ENCODE measurements at regions not wholly inside any gene's neighbourhood (a gene's known extent, or its start where the extent isn't known, plus 50 kb on each side); places are given as distances from the start of the nearest gene placed in this dataset.

DNA sequence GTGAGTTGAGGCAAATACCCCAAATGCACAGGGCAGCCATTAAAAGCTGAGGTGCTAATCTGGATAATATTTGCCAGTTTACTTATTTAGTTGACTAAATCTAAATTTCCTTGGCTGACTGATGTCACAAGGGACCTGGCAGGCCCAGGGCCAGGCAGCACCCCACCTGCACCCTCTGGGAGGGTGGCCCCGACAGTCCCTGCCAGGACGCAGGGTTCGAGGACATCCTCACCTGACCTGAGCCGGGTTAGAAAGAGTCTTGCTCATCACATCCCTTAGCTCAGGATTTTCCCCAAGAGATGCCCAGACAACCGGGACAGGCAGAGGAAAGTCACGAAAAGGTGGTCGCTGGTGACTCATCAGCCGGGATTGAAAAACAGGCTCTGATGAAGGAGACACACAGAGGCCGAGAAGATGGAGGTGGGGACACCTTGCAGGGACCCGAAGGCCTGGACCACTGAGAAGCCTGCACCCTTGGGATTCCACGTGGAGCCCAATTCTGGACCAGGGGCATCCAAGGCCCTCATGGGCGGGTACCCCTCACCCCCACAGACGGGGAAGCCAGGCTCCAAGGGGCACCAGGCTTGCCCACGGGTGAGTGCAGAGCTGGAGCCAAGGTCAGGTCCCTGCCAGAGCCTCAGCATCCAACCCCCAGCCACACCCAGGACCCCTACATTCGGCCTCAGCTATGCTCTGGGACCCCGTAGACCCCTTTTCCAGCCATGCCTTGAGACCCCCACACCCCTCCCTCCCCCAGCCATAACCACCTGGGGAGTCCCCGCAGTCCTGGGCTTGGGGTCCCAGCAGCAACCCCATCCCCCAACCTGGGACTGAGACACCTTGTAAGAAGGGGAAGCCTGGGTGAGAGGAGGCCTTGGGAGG is 103.2 kb downstream of the SOX1 start:
- no peak for DNase-seq (ENCODE audit: low read depth)
- no peak overlapping the region for H3K4me3 ChIP-seq (ENCODE audit: low read depth, low read length)
- TF ChIP-seq POLR2A (IDR thresholded peaks at IDR 0.05; ENCODE audit: extremely low read depth, insufficient read length), result no peak
- TF ChIP-seq, protein P1, sequence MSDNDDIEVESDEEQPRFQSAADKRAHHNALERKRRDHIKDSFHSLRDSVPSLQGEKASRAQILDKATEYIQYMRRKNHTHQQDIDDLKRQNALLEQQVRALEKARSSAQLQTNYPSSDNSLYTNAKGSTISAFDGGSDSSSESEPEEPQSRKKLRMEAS (IDR thresholded peaks at IDR 0.05; ENCODE audit: low read depth, low read length), result no peak
- TF ChIP-seq MYC (IDR thresholded peaks at IDR 0.05; ENCODE audit: low read depth, low read length), result no peak
- TF ChIP-seq, protein P2, sequence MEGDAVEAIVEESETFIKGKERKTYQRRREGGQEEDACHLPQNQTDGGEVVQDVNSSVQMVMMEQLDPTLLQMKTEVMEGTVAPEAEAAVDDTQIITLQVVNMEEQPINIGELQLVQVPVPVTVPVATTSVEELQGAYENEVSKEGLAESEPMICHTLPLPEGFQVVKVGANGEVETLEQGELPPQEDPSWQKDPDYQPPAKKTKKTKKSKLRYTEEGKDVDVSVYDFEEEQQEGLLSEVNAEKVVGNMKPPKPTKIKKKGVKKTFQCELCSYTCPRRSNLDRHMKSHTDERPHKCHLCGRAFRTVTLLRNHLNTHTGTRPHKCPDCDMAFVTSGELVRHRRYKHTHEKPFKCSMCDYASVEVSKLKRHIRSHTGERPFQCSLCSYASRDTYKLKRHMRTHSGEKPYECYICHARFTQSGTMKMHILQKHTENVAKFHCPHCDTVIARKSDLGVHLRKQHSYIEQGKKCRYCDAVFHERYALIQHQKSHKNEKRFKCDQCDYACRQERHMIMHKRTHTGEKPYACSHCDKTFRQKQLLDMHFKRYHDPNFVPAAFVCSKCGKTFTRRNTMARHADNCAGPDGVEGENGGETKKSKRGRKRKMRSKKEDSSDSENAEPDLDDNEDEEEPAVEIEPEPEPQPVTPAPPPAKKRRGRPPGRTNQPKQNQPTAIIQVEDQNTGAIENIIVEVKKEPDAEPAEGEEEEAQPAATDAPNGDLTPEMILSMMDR (IDR thresholded peaks at IDR 0.05; ENCODE audit: low read depth, low read length), result no peak

DNA sequence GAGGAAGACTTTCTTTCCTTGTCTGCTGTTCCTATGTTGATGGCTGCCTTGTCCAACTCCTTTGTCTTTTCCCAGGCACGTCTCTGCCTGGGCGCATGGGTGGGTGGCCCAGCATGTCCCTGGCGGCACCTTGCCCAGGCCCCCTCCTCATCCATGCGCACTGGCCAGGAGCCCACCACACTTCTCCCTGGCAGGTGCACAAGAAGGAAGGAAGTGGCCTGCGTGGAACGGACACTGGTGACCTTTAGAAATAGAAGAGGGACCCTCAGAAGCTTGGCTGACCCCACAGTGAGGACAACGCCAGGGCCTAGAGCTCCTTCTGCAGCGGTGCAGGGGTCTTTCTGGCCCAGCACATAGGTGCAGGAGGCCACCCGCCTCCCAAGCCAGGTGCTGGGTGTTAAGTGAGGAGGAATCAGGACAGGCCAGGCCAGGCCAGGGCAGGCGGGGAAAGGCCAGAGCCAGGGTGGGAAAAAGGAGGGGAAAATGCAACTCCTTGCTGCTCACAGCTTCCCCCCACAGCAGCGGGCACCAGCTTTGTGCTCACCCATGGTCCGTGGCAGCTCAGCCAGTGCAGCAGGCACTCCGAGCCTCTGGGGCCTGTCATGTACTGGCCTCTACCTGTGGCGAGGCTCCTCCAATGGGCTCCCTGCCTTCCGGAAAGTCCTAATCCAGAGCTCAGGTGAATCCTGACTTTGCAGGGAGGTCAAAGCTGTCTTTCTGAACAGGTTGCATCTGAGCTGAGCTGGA is 104.0 kb downstream of the SOX1 start:
- DNase-seq (ENCODE audit: low read depth), result no peak
- TF ChIP-seq, protein P2 (IDR thresholded peaks at IDR 0.05; ENCODE audit: low read depth, low read length), result no peak
- no peak for TF ChIP-seq MYC (IDR thresholded peaks at IDR 0.05; ENCODE audit: low read depth, low read length)
- TF ChIP-seq POLR2A (IDR thresholded peaks at IDR 0.05; ENCODE audit: extremely low read depth, insufficient read length), result no peak
- TF ChIP-seq, protein P1 (IDR thresholded peaks at IDR 0.05; ENCODE audit: low read depth, low read length), result no peak
- H3K4me3 ChIP-seq (ENCODE audit: low read depth, low read length), result no peak overlapping the region

DNA sequence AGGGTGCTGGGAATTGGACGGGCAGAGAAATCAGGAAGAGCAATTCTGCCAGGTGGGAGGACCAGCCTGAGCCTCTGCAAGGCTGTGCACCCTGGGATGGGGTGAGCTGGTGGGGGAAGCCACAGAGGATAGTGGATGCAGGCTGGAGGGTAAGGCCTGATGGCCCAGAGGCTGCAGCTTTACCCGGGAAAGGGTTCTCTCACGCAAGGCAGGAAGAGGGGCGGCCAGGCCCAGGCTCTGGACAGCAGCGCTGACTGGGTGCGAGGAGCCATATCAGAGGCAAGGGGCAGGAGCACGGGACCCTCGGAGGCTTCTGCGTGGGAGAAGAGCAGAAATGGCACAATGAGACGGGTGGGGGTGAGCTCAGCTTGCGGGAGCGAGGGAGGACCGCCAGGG is 104.6 kb downstream of the SOX1 start:
- TF ChIP-seq POLR2A (IDR thresholded peaks at IDR 0.05; ENCODE audit: extremely low read depth, insufficient read length), result no peak
- TF ChIP-seq, protein P2 (IDR thresholded peaks at IDR 0.05; ENCODE audit: low read depth, low read length), result no peak
- TF ChIP-seq, protein P1 (IDR thresholded peaks at IDR 0.05; ENCODE audit: low read depth, low read length), result no peak
- no peak for TF ChIP-seq MYC (IDR thresholded peaks at IDR 0.05; ENCODE audit: low read depth, low read length)
- no peak for DNase-seq (ENCODE audit: low read depth)
- no peak overlapping the region for H3K4me3 ChIP-seq (ENCODE audit: low read depth, low read length)

DNA sequence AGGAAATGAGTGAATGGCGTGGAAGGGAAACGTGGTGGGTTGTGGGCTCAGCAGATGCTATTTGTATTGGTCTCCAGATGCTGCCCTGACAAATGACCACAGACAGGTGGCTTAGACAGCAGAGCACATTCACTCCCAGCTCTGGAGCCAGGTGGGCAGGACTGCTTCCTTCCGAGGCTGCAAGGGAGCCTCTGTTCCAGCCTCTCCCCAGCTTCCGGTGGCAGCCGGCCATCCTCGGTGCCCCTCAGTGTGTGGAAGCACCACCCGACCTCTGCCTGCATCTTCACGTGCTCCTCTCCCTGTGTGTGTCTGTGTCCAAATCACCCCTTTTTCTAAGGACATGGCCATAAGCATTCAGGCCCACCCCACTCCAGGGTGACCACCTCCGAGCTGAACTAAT is 105.1 kb downstream of the SOX1 start:
- DNase-seq (ENCODE audit: low read depth), result no peak
- TF ChIP-seq POLR2A (IDR thresholded peaks at IDR 0.05; ENCODE audit: extremely low read depth, insufficient read length), result no peak
- TF ChIP-seq, protein P1 (IDR thresholded peaks at IDR 0.05; ENCODE audit: low read depth, low read length), result no peak
- TF ChIP-seq, protein P2 (IDR thresholded peaks at IDR 0.05; ENCODE audit: low read depth, low read length), result no peak
- no peak for TF ChIP-seq MYC (IDR thresholded peaks at IDR 0.05; ENCODE audit: low read depth, low read length)
- no peak overlapping the region for H3K4me3 ChIP-seq (ENCODE audit: low read depth, low read length)

DNA sequence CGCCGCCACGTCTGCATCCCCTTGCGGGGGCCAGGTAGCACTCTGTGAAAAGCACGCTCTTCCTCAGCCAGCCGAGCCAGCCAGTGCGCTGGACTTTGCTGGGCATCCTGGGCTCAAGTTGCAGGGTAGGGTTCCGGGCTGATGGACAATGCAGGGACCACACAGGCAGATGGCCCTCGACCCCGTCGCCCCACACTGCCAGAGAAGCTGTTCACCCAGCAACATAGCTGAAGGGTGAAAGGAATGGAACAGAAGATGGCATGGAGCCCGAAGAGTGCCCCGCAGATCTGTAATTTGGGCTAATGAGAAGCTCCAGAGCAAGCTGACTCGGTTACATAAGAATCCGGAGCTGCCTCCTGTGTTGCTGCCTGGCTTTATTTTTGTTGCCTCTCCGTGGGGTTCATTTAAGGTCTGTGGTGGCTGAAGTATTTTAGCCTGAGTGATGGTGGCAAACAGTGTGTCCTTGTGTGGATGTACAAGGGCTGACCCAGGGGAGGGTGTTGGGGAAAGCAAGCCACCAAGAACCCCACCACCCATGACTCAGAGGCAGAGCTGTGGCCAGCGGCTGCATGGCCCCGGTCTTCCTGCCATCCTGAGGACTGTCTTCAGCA is 105.8 kb downstream of the SOX1 start:
- no peak for DNase-seq (ENCODE audit: low read depth)
- no peak for TF ChIP-seq POLR2A (IDR thresholded peaks at IDR 0.05; ENCODE audit: extremely low read depth, insufficient read length)
- TF ChIP-seq, protein P2 (IDR thresholded peaks at IDR 0.05; ENCODE audit: low read depth, low read length), result no peak
- no peak overlapping the region for H3K4me3 ChIP-seq (ENCODE audit: low read depth, low read length)
